ENCODE measurements at regions not wholly inside any gene's neighbourhood (a gene's known extent, or its start where the extent isn't known, plus 50 kb on each side); places are given as distances from the start of the nearest gene placed in this dataset.

- TF ChIP-seq CTCF (IDR thresholded peaks at IDR 0.05; ENCODE audit: low read depth, low read length, poor library complexity, severe bottlenecking) (no peak), EZH2phosphoT487 (IDR thresholded peaks at IDR 0.05; ENCODE audit: borderline replicate concordance, low read length) (no peak)
These were observed 594.7 kb upstream of the STEAP1 start for GRCh38 chr7:89559596-89559995.
